ENCODE measurements at regions not wholly inside any gene's neighbourhood (a gene's known extent, or its start where the extent isn't known, plus 50 kb on each side); places are given as distances from the start of the nearest gene placed in this dataset.

- TF ChIP-seq, protein P1, sequence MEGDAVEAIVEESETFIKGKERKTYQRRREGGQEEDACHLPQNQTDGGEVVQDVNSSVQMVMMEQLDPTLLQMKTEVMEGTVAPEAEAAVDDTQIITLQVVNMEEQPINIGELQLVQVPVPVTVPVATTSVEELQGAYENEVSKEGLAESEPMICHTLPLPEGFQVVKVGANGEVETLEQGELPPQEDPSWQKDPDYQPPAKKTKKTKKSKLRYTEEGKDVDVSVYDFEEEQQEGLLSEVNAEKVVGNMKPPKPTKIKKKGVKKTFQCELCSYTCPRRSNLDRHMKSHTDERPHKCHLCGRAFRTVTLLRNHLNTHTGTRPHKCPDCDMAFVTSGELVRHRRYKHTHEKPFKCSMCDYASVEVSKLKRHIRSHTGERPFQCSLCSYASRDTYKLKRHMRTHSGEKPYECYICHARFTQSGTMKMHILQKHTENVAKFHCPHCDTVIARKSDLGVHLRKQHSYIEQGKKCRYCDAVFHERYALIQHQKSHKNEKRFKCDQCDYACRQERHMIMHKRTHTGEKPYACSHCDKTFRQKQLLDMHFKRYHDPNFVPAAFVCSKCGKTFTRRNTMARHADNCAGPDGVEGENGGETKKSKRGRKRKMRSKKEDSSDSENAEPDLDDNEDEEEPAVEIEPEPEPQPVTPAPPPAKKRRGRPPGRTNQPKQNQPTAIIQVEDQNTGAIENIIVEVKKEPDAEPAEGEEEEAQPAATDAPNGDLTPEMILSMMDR (IDR thresholded peaks at IDR 0.05): no peak
- Mint-ChIP-seq H3K9me3 (no peaks in the 10 kb centered on the region), H3K36me3 (no peaks in the 10 kb centered on the region), H3K4me3 (peak overlapping the region; percentile 84), H3K4me1 (peaks cover 34 to 35% of the 10 kb centered on the region in 2 donors), H3K27ac (peak overlapping the region; percentile 86 to 92), H3K27me3 (ENCODE audit: low read depth in 2 of 2) (peaks cover 0 to 5% of the 10 kb centered on the region in 2 donors)
- ATAC-seq (no peak), DNase-seq (peak in 1 of 2 donors; percentile 52)
- H3K27ac ChIP-seq (ENCODE audit: low read length): no peak overlapping the region
- no peaks in the 10 kb centered on the region for H3K36me3 ChIP-seq (ENCODE audit: control insufficient read depth, insufficient read depth, low read length)
- no peaks in the 10 kb centered on the region for H3K9me3 ChIP-seq (ENCODE audit: control insufficient read depth, insufficient read depth, low read length)
- intact Hi-C loops (cut with micrococcal nuclease): loop anchor here (5.0 kb wide), 1 partner anchor 84 kb away; no protein-coding TSS in a partner anchor
- H3K4me1 ChIP-seq (ENCODE audit: control insufficient read depth, insufficient read depth, low read length): peaks cover 41% of the 10 kb centered on the region
- no peak overlapping the region for H3K4me3 ChIP-seq (ENCODE audit: low read length)
- WGBS (ENCODE audit: insufficient coverage): 73% methylated on average over 9 of the region's 10 CpGs
- no peaks in the 10 kb centered on the region for H3K27me3 ChIP-seq (ENCODE audit: control insufficient read depth, insufficient read depth, low read length)
These were observed 200.5 kb downstream of the TOMM20 start for GRCh38 chr1:234927971-234928640.

- 89% methylated on average over 10 of the region's 10 CpGs for WGBS (ENCODE audit: insufficient coverage)
- H3K36me3 ChIP-seq (ENCODE audit: control insufficient read depth, insufficient read depth, low read length): no peaks in the 10 kb centered on the region
- no peak for ATAC-seq
- Mint-ChIP-seq H3K27ac (peak overlapping the region; percentile 86 to 92), H3K4me1 (peaks cover 34 to 35% of the 10 kb centered on the region in 2 donors), H3K27me3 (ENCODE audit: low read depth in 2 of 2) (peaks cover 0 to 5% of the 10 kb centered on the region in 2 donors), H3K9me3 (no peaks in the 10 kb centered on the region), H3K4me3 (peak overlapping the region; percentile 84), H3K36me3 (no peaks in the 10 kb centered on the region)
- intact Hi-C loops (cut with micrococcal nuclease): loop anchor here (5.0 kb wide), 1 partner anchor 85 kb away; no protein-coding TSS in a partner anchor
- DNase-seq: no peak
- TF ChIP-seq, protein P1 (IDR thresholded peaks at IDR 0.05): no peak
- H3K27ac ChIP-seq (ENCODE audit: low read length): peak overlapping the region; percentile 38
- H3K4me3 ChIP-seq (ENCODE audit: low read length): peak overlapping the region; percentile 5
- H3K9me3 ChIP-seq (ENCODE audit: control insufficient read depth, insufficient read depth, low read length): no peaks in the 10 kb centered on the region
- peaks cover 37% of the 10 kb centered on the region for H3K4me1 ChIP-seq (ENCODE audit: control insufficient read depth, insufficient read depth, low read length)
- H3K27me3 ChIP-seq (ENCODE audit: control insufficient read depth, insufficient read depth, low read length): no peaks in the 10 kb centered on the region
These were observed 201.2 kb downstream of the TOMM20 start for GRCh38 chr1:234927312-234927970.

DNA sequence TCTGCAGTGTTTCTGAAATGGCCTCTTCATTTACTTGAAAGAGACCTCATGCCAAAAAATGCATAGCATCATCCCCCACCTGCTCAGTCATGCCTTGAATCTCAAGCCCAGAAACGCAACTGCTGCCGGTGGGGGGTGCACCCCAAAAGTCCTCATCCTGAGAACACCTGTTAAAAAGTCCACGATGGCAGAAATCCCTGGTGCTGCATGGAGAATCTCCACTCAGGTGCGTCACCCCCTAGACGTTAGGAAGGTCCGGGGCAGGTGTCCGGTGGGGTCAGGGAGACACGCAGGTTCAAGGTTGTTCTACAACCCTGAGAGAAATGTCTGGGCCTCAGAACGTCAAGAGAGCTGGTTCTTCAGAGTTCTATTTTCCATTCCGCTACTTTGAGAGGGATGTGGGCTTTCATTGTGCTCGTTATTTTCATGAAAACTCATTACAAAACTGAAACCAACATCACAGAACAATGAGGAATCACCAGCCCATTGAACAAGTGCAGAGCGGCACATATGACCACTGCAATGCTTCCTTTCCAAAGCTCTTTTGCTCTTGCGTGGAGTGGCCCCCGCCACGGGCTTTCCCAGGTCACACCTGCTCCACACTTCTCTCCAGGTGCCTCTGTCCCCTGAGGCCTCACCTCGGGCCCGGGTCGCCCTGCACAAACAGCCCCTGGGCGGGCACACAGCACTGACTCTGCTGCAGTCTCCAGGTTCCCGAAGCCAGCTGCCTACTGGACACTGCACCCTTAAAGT is 201.9 kb downstream of the TOMM20 start:
- H3K27ac ChIP-seq (ENCODE audit: low read length): peak overlapping the region; percentile 38
- Mint-ChIP-seq H3K36me3 (no peaks in the 10 kb centered on the region), H3K4me1 (peaks cover 34 to 35% of the 10 kb centered on the region in 2 donors), H3K9me3 (no peaks in the 10 kb centered on the region), H3K27ac (peak overlapping the region; percentile 86 to 92), H3K4me3 (peak overlapping the region; percentile 84), H3K27me3 (ENCODE audit: low read depth in 2 of 2) (peaks cover 0 to 5% of the 10 kb centered on the region in 2 donors)
- peaks cover 37% of the 10 kb centered on the region for H3K4me1 ChIP-seq (ENCODE audit: control insufficient read depth, insufficient read depth, low read length)
- intact Hi-C loops (cut with micrococcal nuclease): loop anchor here (1.0 to 5.0 kb wide), 3 partner anchors 14 to 86 kb away; no protein-coding TSS in a partner anchor
- H3K27me3 ChIP-seq (ENCODE audit: control insufficient read depth, insufficient read depth, low read length): no peaks in the 10 kb centered on the region
- H3K4me3 ChIP-seq (ENCODE audit: low read length): peak overlapping the region; percentile 5
- peak; percentile 71 to 78 (median 73) for ATAC-seq
- DNase-seq: peak; percentile 35 to 63
- no peaks in the 10 kb centered on the region for H3K9me3 ChIP-seq (ENCODE audit: control insufficient read depth, insufficient read depth, low read length)
- 23% methylated on average over 20 of the region's 20 CpGs for WGBS (ENCODE audit: insufficient coverage)
- no peaks in the 10 kb centered on the region for H3K36me3 ChIP-seq (ENCODE audit: control insufficient read depth, insufficient read depth, low read length)
- TF ChIP-seq, protein P1 (IDR thresholded peaks at IDR 0.05): no peak
